ENCODE measurements at regions not wholly inside any gene's neighbourhood (a gene's known extent, or its start where the extent isn't known, plus 50 kb on each side); places are given as distances from the start of the nearest gene placed in this dataset.

DNA sequence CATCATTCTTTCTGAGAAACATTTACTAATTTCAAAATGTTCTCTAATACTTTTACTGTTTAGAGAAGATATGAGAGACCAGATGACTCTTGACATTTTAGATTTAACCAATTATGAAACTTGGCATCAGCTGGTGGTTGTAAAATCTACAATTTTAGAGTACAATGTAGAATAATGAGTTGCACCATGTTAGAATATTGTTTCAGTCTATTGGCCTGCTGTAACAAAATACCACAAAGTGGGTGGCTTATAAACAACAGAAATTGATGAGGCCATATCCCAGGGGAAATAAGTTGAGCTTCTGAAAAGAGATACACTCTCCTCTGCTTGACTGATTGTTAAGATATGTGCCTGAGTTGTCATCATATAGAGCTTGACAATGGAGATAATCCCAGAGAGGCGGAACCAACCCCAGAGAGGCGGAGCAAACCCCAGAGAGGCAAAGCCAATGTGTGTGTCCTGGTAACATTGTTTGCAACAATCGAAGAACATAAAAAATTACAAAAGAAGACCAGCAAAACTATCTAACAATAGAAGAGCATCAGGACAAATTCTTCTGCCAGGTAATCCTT, 373.0 kb upstream of the SLITRK1 start:
- Histone ChIP-seq H3K56ac (ENCODE audit: extremely low read depth, insufficient read depth, low read length) (no peak overlapping the region), H3K4ac (ENCODE audit: low read depth, low read length) (no peak overlapping the region), H3K14ac (replicated peaks; ENCODE audit: low read depth, low read length) (no peak overlapping the region), H4K8ac (ENCODE audit: low read depth in 2 of 2, low read length in 2 of 2) (no peak overlapping the region), H4K20me1 (ENCODE audit: insufficient read depth, low read length) (no peaks in the 10 kb centered on the region), H3K9me3 (ENCODE audit: control insufficient read depth, insufficient read depth, low read length) (no peaks in the 10 kb centered on the region; the same call in 1 of the 2 replicates), H2AFZ (replicated peaks; ENCODE audit: low read length, poor library complexity) (no peak overlapping the region), H3K36me3 (ENCODE audit: control insufficient read depth, insufficient read depth, low read length) (no peaks in the 10 kb centered on the region), H2AK5ac (ENCODE audit: low read depth, low read length) (no peak overlapping the region), H3K9me1 (ENCODE audit: insufficient read depth, low read length) (no peaks in the 10 kb centered on the region), H4K91ac (ENCODE audit: insufficient read depth, low read depth, low read length) (no peak overlapping the region), H2BK20ac (ENCODE audit: low read depth, low read length) (no peak overlapping the region), H2BK120ac (ENCODE audit: low read depth, low read length) (no peak overlapping the region), H3K4me1 (ENCODE audit: control insufficient read depth, insufficient read depth, low read length) (no peaks in the 10 kb centered on the region), H3K79me1 (ENCODE audit: low read depth in 1 of 2, low read length in 2 of 2) (no peaks in the 10 kb centered on the region), H2AK9ac (replicated peaks; ENCODE audit: low read depth, low read length, poor library complexity) (no peak overlapping the region), H3K27ac (ENCODE audit: insufficient read depth, low read length) (no peak overlapping the region), H2BK15ac (ENCODE audit: low read depth, low read length) (no peak overlapping the region), H3K4me2 (ENCODE audit: low read depth, low read length) (no peak overlapping the region), H4K5ac (ENCODE audit: low read depth, low read length) (no peak overlapping the region), H3K18ac (ENCODE audit: low read depth, low read length) (no peak overlapping the region), H2BK5ac (ENCODE audit: low read depth, low read length, poor library complexity, severe bottlenecking) (no peak overlapping the region), H3K4me3 (ENCODE audit: insufficient read depth, low read depth, low read length) (no peak overlapping the region), H3K23ac (ENCODE audit: low read depth, low read length) (no peak overlapping the region), H3K27me3 (ENCODE audit: control insufficient read depth, insufficient read depth, low read length) (no peaks in the 10 kb centered on the region), H3K9ac (ENCODE audit: low read depth, low read length) (no peak overlapping the region)
- DNase-seq, result no peak
- in situ Hi-C loops (cut with MboI; ENCODE audit: low sequenced_read_pairs) (no loop called here), dilution Hi-C loops (cut with HindIII; ENCODE audit: low sequenced_read_pairs, unreplicated experiment) (no loop called here), intact Hi-C loops (cut with micrococcal nuclease) (no loop called here)
- ChIA-PET CTCF (no interaction called here), POLR2A (ENCODE audit: unreplicated experiment) (no interaction called here)
- TF ChIP-seq POLR2A (IDR thresholded peaks at IDR 0.05; ENCODE audit: low read depth, low read length), result no peak
- TF ChIP-seq CEBPB (IDR thresholded peaks at IDR 0.05; ENCODE audit: low read depth, low read length), result no peak
- TF ChIP-seq, protein P1, sequence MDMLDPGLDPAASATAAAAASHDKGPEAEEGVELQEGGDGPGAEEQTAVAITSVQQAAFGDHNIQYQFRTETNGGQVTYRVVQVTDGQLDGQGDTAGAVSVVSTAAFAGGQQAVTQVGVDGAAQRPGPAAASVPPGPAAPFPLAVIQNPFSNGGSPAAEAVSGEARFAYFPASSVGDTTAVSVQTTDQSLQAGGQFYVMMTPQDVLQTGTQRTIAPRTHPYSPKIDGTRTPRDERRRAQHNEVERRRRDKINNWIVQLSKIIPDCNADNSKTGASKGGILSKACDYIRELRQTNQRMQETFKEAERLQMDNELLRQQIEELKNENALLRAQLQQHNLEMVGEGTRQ (IDR thresholded peaks at IDR 0.05; ENCODE audit: low read depth, low read length), result no peak
- no peak for TF ChIP-seq MAZ (IDR thresholded peaks at IDR 0.05; ENCODE audit: borderline replicate concordance, low read depth, low read length)
- TF ChIP-seq CHD1 (IDR thresholded peaks at IDR 0.05; ENCODE audit: low read depth, low read length), result no peak
- TF ChIP-seq NFE2L2 (IDR thresholded peaks at IDR 0.05; ENCODE audit: low read depth, low read length), result no peak
- TF ChIP-seq MAFK (IDR thresholded peaks at IDR 0.05; ENCODE audit: low read depth, low read length), result no peak
- TF ChIP-seq, protein P2, sequence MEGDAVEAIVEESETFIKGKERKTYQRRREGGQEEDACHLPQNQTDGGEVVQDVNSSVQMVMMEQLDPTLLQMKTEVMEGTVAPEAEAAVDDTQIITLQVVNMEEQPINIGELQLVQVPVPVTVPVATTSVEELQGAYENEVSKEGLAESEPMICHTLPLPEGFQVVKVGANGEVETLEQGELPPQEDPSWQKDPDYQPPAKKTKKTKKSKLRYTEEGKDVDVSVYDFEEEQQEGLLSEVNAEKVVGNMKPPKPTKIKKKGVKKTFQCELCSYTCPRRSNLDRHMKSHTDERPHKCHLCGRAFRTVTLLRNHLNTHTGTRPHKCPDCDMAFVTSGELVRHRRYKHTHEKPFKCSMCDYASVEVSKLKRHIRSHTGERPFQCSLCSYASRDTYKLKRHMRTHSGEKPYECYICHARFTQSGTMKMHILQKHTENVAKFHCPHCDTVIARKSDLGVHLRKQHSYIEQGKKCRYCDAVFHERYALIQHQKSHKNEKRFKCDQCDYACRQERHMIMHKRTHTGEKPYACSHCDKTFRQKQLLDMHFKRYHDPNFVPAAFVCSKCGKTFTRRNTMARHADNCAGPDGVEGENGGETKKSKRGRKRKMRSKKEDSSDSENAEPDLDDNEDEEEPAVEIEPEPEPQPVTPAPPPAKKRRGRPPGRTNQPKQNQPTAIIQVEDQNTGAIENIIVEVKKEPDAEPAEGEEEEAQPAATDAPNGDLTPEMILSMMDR (conservative IDR thresholded peaks at IDR 0.05; ENCODE audit: low read depth, low read length), result no peak
- no peak for TF ChIP-seq RFX5 (IDR thresholded peaks at IDR 0.05; ENCODE audit: low read depth, low read length)
- no peak for TF ChIP-seq RCOR1 (IDR thresholded peaks at IDR 0.05; ENCODE audit: insufficient replicate concordance, low read length)
- no peak for TF ChIP-seq BHLHE40 (IDR thresholded peaks at IDR 0.05; ENCODE audit: low read depth, low read length)
- no peak for TF ChIP-seq MXI1 (IDR thresholded peaks at IDR 0.05; ENCODE audit: borderline replicate concordance, low read depth, low read length)
- TF ChIP-seq RAD21 (IDR thresholded peaks at IDR 0.05; ENCODE audit: low read length), result no peak
- TF ChIP-seq SMC3 (IDR thresholded peaks at IDR 0.05; ENCODE audit: low read depth, low read length), result no peak
- no peak for TF ChIP-seq FOS (IDR thresholded peaks at IDR 0.05; ENCODE audit: low read depth, low read length)
- no peak for TF ChIP-seq ELK1 (IDR thresholded peaks at IDR 0.05; ENCODE audit: borderline replicate concordance, low read depth, low read length)
- no TSS peak for BruUV-seq (replicated peaks)
- no CpG with 5 or more reads among the region's 3 CpGs for WGBS, 2 experiments (ENCODE audit: extremely low coverage in 2 of 2, insufficient read length in 1 of 2)
- ATAC-seq (ENCODE audit: low read depth), result no peak

Data from IMR-90 (cell line).